HG02943 (cell line): ENCODE measurements at regions not wholly inside any gene's neighbourhood (a gene's known extent, or its start where the extent isn't known, plus 50 kb on each side); places are given as distances from the start of the nearest gene placed in this dataset.
"Not testable (repeated sequence)": the region's sequence is repeated elsewhere in the genome, so short reads cannot be mapped to it uniquely, and the experiment has no call there.

ENCODE experiments used
- ATAC-seq: cut with Tn5 transposase; IDR thresholded peaks from one replicate; pipeline ENCODE4 v1.9.1; 2021; ENCODE audit warnings: mild to moderate bottlenecking, low read depth, moderate library complexity; ENCODE audit not compliant: unreplicated experiment

DNA sequence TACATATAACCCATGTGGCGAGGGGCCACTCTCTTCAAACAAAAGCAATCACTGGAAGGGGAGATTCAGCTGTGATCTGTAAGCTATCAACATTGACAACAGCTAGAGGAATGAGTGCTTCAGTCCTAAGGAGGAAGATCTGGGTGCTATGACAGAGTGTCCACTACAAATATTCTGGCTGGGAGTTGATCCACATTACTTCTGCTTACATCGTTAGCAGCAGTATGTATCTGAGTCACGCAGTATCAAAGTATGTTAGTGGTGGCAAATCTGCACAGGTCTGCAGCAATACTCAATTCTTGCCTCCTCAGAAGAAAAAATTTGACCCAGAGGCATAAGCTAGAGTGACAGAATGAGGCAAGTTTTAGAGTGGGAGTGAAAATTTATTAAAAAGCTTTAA is 267.0 kb downstream of the PTH2R start:
- no peak for ATAC-seq

DNA sequence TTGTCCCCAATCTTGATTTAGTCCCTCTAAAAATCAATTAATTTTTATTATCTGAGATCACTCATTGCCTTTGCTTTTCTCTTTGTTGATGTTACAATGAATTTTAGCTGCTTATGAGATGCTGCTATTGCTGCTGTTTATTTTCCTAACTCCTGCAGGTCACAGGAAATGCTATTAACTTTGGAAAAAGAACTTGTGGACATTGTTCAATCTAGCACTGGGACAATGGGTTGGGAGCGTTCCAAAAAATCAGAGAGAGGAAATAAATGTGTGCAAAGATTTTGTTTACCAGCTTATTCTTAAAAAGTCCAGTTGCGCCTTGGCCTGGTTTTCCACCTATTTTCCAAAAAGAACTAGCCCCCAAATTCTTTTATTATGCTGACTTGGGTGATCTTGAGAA is 268.3 kb downstream of the PTH2R start:
- ATAC-seq: no peak

DNA sequence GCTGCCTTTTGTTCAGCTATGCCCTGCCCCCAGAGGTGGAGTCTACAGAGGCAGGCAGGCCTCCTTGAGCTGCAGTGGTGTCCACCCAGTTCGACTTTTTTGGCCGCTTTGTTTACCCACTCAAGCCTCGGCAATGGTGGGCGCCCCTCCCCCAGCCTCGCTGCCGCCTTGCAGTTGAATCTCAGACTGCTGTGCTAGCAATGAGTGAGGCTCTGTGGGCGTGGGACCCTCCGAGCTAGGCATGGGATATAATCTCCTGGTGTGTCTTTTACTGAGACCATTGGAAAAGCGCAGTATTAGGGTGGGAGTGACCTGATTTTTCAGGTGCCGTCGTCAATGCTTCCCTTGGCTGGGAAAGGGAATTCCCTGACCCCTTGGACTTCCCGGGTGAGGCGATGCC is 279.3 kb downstream of the PTH2R start:
- ATAC-seq: not testable (repeated sequence)

DNA sequence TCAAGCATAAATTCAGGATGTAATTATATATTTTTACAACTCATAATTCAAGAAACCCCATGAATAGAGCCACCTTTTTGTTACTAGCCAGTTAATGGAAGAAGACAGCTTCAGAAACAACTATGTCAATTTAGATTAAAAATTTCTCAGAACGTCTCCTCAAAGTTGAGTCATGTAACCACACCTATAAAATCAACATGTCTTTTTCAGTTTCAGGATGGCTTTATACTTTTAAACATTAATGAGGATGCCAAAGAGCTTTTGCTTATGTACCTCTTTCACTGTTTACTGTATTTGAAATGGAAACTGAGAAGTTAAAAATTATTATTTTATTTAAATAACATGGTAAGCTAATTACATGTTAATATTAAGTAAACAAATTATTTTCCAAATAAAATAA is 280.1 kb downstream of the PTH2R start:
- ATAC-seq: no peak

DNA sequence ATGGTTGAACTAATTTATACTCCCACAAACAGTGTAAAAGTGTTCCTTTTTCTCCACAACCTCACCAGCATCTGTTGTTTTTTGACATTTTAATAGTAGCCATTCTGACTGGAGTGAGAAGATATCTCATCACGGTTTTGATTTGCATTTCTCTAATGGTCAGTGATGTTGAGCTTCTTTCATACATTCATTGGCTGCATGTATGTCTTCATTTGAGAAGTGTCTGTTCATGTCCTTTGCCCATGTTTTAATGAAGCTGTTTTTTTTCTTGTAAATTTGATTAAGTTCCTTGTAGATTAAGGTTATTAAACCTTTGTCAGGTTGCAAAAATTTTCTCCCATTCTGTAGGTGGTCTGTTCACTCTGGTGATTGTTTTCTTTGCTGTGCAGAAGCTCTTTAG is 281.1 kb downstream of the PTH2R start:
- not testable (repeated sequence) for ATAC-seq

DNA sequence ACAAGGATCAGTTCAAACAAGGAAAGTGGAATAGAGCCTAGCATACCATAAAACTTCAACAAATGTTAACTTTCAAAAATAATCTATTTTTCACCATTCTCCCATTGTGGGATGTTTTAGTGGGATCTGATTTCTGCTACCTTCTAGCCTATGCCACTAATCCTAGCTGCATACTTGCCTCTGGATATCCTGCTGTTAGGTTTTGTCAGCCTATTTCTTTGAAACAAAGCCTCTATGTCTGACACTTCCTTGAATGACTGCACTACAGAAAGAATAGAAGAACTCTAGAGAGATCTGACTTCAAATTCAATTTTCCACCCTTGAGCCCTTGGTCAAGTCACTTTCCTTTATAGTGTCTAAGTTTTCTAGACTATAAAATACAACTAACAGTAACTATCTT is 291.5 kb downstream of the PTH2R start:
- ATAC-seq: no peak

DNA sequence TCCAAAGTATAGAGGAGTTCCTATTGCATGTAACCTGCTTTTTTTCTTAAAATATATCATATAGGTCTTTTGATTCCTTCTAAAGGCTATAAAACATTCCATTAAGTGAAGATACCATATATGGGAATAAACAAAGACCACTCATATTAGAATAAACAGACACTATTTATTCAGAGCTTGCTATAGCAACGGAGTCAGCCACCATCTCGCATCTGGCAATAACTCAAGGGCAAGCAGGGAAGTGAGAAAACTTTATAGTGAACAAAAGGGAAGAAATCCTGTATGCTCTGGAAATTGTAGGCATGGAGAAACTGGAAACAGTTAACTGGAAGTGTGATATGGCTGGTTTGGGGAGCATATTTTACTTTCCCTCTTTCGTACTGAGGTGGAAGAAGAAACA is 301.9 kb downstream of the PTH2R start:
- ATAC-seq: no peak

DNA sequence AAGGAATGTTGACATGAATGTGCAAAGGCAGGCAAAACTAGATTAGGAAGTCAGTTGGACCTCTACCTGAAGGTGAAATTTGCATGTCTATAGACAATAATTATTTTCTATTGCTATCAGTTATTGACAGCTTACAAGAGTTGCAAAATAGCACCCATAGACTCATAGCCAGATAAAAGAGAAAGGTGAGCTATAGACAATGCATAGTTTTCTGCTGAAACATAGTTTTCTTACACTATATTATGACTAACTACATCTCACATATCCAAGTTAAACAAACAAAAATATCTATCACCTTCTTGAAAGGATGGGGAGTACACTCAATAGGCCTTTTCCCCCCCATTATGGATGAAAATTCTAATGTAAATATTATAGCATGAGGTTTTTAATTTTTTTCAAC is 305.0 kb downstream of the PTH2R start:
- no peak for ATAC-seq

DNA sequence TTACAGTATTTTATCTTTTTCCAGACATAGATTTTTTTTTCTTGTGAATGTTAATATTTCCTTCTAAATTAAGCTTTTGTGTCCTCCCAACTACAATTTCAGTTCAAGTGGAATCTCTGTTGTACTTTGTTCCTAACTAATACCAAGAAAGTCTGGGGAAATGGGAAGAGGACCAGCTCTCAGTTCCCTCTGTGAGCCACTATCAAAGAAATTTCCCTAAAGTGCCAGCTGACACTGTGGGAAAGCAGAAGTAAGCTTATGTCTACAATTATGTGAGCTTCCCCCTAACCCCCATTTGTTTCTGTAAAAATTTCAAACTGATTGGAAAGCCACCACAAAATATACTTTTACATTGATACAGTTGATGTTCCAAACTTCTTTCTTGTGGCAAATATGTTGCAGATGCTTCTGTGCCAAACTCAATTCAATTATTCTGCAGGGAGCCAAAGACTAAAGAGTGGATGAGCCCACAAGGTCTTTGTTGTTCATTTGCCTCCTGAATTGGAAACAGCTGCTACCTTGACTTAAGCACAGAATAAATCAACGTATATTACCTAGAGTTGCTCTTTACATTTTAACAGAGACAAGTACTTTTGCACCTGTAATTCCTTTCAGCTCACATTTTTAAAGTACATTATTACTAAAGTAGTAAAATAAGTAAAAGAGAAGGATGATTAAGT is 306.6 kb downstream of the PTH2R start:
- ATAC-seq: no peak

DNA sequence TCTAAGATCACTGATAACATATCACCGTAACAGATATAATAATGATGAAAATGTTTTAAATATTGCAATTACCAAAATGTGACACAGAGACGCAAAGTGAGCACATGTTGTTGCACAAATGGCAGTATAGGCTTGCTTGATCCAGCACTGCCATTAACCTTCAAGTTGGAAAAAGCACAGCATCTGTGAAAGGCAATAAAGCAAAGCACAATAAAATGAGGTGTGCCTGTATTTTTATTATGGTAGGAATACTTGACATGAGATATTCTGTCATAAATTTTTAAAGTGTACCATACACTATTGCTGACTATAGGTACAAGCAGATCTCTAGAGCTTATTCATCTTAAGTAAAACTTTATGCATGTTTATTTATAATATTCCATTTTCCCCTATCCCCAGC is 312.2 kb downstream of the PTH2R start:
- no peak for ATAC-seq

DNA sequence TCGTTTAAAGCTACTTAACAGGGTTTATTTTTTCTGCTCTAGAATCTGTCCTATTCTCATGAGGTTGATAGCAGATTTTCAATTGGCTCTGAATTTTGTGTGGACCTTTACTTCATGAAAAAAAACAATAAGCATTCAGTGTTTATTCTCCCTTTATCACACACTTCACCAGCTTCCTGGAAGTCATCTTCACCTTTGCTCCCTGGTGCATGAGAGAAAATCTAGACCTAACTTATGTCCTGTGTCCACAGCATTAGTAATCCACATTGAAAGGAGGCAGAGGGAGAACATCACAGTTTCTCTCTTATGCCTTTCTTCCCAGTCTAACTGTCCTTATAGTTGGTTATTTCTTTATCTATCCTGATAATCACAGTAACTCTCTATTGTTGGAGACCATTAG is 316.1 kb downstream of the PTH2R start:
- ATAC-seq: no peak

DNA sequence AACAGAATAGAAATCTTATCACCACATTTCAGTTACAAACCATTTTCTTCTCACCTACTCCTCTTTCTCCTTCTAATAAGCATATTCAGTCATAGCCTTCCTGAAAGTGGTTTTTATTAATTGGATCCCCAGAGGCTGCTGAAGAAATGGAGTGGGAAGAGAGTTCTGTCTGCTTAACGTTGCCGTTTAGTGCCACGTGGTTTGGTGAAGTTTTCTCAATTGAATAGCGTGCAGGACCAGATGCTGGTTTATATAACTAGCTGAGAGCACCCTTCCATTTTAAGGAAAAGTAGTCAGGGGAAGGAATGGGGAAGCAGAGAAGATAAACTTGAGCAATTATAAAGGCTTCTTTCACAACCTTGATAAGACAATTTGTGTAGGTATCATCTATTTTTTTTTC is 318.7 kb downstream of the PTH2R start:
- no peak for ATAC-seq

DNA sequence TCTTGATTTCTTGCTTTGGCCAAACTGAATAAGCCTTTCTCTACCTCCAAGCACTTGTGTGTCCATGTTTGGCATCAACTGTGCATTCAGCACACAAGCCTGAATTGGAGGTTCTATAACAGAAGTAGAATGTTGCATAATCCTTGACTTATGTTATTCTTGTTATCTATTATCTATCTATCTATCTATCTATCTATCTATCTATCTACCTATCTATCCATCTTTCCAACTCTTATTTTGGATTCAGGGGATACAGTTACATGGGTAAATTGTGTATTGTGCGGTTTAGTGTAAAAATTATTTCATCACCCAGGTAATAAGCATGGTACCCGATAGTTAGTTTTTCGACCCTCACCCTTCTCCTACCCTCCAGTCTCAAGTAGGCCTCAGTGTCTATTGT is 319.6 kb downstream of the PTH2R start:
- no peak for ATAC-seq

DNA sequence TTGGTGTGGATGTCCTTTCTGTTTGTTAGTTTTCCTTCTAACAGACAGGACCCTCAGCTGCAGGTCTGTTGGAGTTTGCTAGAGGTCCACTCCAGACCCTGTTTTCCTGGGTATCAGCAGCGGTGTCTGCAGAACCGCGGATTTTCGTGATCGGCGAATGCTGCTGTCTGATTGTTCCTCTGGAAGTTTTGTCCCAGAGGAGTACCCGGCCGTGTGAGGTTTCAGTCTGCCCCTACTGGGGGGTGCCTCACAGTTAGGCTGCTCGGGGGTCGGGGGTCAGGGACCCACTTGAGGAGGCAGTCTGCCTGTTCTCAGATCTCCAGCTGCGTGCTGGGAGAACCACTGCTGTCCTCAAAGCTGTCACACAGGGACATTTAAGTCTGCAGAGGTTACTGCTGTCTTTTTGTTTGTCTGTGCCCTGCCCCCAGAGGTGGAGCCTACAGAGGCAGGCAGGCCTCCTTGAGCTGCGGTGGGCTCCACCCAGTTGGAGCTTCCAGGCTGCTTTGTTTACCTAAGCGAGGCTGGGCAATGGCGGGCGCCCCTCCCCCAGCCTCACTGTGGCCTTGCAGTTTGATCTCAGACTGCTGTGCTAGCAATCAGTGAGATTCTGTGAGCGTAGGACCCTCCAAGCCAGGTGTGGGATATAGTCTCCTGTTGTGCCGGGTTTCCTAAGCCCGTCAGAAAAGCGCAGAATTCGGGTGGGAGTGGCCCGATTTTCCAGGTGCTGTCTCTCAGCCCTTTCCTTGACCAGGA is 345.2 kb downstream of the PTH2R start:
- ATAC-seq: not testable (repeated sequence)

DNA sequence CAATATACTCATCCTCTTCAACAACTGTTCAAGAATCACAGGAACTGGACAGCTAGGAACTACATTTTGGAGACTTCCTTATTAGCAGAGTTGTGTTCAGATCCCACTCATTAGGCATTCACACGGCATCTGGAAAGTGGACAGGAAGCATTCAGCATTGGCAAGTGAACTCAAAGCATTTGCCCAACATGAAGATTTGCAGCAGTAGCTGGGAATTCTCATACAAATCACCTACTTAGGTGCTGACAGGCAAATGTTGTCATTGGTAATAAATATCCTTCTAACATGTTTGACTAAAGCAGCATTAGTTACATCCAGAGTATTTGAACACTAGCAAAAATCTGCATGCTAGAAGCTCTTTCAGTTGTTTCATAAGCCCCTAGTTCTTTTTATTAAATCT is 350.8 kb downstream of the PTH2R start:
- no peak for ATAC-seq

DNA sequence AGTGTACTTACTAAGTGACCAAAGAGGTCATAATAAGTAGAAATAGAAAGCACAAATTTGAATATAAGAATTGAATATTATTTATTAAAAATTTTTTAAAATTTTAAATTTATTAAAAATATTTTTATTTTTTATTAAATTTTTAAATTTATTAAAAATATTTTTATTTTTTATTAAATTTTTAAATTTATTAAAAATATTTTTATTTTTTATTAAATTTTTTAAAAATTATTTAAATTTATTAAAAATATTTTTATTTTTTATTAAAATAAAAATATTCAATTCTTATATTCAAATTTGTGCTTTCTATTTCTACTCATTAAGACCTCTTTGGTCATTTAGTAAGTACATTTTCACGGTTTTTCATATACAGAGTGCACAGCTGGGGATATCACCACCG is 366.5 kb downstream of the PTH2R start:
- not testable (repeated sequence) for ATAC-seq

DNA sequence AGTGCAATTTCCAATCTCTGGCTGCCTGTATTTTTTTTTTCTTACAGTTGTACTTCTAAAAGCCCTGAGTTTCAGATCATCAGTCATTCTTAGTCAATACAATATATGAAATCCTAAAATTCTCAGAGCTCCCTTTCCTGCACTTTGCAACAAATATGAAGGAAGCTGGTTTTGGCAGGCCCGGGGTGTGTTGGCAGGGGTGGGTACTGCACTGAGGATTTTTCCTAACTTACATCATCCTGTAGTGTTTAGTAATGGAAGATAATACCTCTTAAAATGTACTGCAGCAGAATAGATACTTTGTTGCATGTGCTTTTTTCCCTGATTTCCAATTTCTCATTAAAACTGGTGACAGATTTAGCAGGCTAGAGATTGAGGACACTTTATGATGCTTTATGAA is 374.6 kb downstream of the PTH2R start:
- no peak for ATAC-seq

DNA sequence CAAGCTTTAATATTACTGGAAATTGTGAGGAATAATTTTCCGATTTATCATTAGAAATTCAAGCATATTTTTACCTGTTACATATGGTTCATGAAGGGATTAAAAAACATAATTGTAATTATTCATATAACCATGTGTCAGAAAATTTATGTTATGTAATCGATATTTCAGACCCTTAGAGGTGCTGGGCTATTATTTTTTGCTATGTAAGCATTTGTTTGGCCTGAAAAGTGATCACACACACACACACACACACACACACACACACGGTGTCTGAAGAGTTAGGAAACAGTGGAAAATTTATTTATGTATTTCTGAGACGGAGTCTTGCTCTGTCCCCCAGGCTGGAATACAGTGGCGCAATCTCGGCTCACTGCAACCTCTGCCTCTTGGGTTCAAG is 375.5 kb downstream of the PTH2R start:
- ATAC-seq: no peak

DNA sequence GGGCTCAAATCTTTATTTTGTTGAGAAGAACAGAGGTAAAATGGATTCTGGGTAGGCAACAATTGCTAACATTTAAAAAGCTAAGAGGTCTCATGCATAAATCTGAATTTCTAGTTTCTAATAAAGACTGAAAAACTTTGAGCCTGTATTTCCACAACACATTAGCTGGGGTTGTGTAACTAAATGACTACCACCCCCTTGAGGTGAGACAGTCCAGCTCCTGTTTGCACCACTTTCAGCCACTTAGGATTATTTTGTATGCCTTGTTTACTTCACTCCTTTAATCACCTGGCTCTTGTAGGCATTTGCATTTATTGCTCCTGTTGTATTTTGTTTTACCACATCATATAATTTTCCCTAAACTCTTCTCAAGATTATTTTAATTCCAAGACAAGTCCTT is 376.6 kb downstream of the PTH2R start:
- ATAC-seq: no peak

DNA sequence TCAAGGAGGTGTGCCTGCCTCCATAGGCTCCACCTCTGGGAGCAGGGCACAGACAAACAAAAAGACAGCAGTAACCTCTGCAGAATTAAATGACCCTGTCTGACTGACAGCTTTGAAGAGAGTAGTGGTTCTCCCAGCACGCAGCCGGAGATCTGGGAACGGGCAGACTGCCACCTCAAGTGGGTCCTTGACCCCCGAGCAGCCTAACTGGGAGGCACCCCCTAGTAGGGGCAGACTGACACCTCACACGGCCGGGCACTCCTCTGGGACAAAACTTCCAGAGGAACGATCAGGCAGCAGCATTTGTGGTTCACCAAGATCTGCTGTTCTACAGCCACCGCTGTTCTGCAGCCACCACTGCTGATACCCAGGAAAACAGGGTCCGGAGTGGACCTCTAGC is 378.2 kb downstream of the PTH2R start:
- ATAC-seq: not testable (repeated sequence)

DNA sequence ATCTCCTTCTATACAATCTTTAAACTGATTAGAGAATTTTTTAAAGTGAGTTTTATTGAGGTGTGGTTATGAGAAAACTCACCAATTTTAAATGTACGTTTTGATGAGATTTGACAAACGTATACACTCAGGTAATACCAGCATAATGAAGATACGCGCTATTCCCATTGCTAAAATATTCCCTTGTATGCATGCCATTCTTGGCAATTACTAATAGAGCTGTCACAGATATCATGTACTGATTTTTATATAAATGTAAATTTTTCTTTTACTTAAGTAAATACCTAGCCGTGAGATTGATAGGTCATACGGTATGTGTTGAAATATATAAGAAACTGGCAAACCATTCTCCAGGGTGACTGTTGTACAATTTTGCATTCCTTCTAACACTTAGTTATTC is 384.7 kb downstream of the PTH2R start:
- ATAC-seq: no peak

DNA sequence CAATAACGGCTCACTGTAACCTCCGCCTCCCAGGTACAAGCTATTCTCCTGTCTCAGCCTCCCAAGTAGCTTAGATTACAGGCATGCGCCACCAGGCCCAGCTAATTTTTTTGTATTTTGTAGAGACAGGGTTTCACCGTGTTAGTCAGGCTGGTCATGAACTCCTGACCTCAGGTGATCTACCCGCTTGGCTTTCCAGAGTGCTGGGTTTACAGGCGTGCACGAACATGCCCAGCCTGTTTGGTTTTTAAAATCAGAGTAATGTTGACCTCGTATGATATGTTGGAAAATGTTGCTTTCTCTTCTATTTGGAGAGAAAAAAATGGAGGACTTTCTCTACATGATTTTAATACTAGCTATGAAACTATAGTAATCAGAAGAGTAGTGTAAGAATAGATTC is 386.2 kb downstream of the PTH2R start:
- no peak for ATAC-seq
